A673 (cell line): ENCODE measurements at regions not wholly inside any gene's neighbourhood (a gene's known extent, or its start where the extent isn't known, plus 50 kb on each side); places are given as distances from the start of the nearest gene placed in this dataset.

ENCODE experiments used
- BruUV-seq: library from RNA; stranded (reverse); fragments of 400-500 nt; replicated peaks from 2 replicates; lab custom pipeline; 2021; lab: Mats Ljungman, UMichigan
- CTCF ChIA-PET: fragments of 300-600 bp; sonication (Branson Sonifier 250); formaldehyde crosslinking; loops from one replicate; lab custom pipeline; 2022; ENCODE audit warnings: antibody characterized with exemption; lab: Charles Lee
- POLR2A ChIA-PET: fragments of 300-600 bp; sonication (Branson Sonifier 250); formaldehyde crosslinking; loops from one replicate; lab custom pipeline; 2022; ENCODE audit warnings: antibody characterized with exemption; ENCODE audit not compliant: low non-redundant PET; lab: Charles Lee
- DNase-seq: peaks from one replicate; pipeline ENCODE4 v3.0.0-alpha.2; 2015; ENCODE audit warnings: low spot score
- H3K27ac ChIP-seq: fragments of 200-600 bp; sonication (generic); 2 replicates; pipeline ENCODE4 v1.5.1; 2016; ENCODE audit warnings: mixed run types, low read depth, mild to moderate bottlenecking, mixed read lengths, antibody characterized with exemption, low read length; ENCODE audit not compliant: poor library complexity, severe bottlenecking
- H3K27me3 ChIP-seq: fragments of 200-600 bp; sonication (generic); replicated peaks from 2 replicates; pipeline ENCODE4 v1.6.1; 2017; ENCODE audit warnings: mixed run types, low read depth, mild to moderate bottlenecking, mixed read lengths, antibody characterized with exemption, low read length; ENCODE audit not compliant: insufficient read depth, poor library complexity
- H3K36me3 ChIP-seq: fragments of 200-600 bp; sonication (generic); 2 replicates; pipeline ENCODE4 v1.6.1; 2016; ENCODE audit warnings: mixed run types, mild to moderate bottlenecking, mixed read lengths, antibody characterized with exemption, low read length; ENCODE audit not compliant: insufficient read depth, poor library complexity, severe bottlenecking
- H3K4me1 ChIP-seq: fragments of 200-600 bp; sonication (generic); 2 replicates; pipeline ENCODE4 v1.6.1; 2017; ENCODE audit warnings: mixed run types, mild to moderate bottlenecking, mixed read lengths, antibody characterized with exemption, low read length; ENCODE audit not compliant: insufficient read depth, poor library complexity, severe bottlenecking
- H3K4me3 ChIP-seq: fragments of 200-600 bp; sonication (generic); 2 replicates; pipeline ENCODE4 v1.5.1; 2016; ENCODE audit warnings: low read depth, mixed run types, mild to moderate bottlenecking, mixed read lengths, low read length; ENCODE audit not compliant: poor library complexity, severe bottlenecking
- H3K9me3 ChIP-seq: fragments of 200-600 bp; sonication (generic); 2 replicates; pipeline ENCODE4 v1.6.1; 2016; ENCODE audit warnings: mixed run types, low read depth, mild to moderate bottlenecking, mixed read lengths, antibody characterized with exemption, low read length; ENCODE audit not compliant: poor library complexity, severe bottlenecking
- EZH2 ChIP-seq: fragments of 200-600 bp; sonication (generic); IDR thresholded peaks from 2 replicates; pipeline ENCODE4 v1.6.1; 2017; ENCODE audit warnings: borderline replicate concordance, low read depth, mild to moderate bottlenecking, mixed read lengths, antibody characterized with exemption, low read length; ENCODE audit not compliant: poor library complexity, severe bottlenecking
- intact Hi-C: fragments of 100-400 bp; cut with micrococcal nuclease; formaldehyde crosslinking; loops from one replicate; pipeline ENCODE4 v1.10.0; 2022; ENCODE audit not compliant: unreplicated experiment
- TF ChIP-seq, protein P1 (sequence below): fragments of 300-800, 200-600 bp; sonication (generic); conservative IDR thresholded peaks from 2 replicates; pipeline ENCODE4 v1.5.1; 2017; ENCODE audit warnings: low read depth, mild to moderate bottlenecking, antibody characterized with exemption, low read length, moderate library complexity, mixed read lengths

DNA sequence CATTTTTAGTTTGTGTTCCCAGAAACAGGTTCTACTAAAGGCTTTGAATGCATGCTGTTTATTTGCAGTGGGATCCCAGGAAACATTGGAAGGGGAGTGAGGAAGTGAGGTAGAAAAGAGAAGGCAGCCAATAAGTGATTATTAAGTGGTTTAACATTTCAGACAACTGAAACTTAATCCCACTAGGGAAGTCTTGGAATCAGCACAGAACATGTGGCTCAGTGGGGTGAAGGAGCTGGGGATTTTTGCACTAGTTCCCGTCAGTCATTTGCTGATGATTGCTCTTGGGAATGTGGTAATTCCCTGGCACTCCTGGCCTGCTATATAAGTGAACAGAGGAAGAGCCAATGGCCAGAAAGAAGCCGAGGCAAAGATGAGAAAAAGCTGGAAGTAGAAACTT is 1053.0 kb upstream of the IGFBP7 start:
- Histone ChIP-seq H3K27ac (no peak overlapping the region), H3K4me1 (no peaks in the 10 kb centered on the region), H3K36me3 (no peaks in the 10 kb centered on the region), H3K27me3 (no peaks in the 10 kb centered on the region), H3K4me3 (no peak overlapping the region), H3K9me3 (no peaks in the 10 kb centered on the region)
- DNase-seq = no peak
- TF ChIP-seq, protein P1, sequence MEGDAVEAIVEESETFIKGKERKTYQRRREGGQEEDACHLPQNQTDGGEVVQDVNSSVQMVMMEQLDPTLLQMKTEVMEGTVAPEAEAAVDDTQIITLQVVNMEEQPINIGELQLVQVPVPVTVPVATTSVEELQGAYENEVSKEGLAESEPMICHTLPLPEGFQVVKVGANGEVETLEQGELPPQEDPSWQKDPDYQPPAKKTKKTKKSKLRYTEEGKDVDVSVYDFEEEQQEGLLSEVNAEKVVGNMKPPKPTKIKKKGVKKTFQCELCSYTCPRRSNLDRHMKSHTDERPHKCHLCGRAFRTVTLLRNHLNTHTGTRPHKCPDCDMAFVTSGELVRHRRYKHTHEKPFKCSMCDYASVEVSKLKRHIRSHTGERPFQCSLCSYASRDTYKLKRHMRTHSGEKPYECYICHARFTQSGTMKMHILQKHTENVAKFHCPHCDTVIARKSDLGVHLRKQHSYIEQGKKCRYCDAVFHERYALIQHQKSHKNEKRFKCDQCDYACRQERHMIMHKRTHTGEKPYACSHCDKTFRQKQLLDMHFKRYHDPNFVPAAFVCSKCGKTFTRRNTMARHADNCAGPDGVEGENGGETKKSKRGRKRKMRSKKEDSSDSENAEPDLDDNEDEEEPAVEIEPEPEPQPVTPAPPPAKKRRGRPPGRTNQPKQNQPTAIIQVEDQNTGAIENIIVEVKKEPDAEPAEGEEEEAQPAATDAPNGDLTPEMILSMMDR = no peak
- TF ChIP-seq EZH2 = no peak
- no TSS peak for BruUV-seq
- intact Hi-C loops = no loop called here
- ChIA-PET CTCF (no interaction called here), POLR2A (no interaction called here)

DNA sequence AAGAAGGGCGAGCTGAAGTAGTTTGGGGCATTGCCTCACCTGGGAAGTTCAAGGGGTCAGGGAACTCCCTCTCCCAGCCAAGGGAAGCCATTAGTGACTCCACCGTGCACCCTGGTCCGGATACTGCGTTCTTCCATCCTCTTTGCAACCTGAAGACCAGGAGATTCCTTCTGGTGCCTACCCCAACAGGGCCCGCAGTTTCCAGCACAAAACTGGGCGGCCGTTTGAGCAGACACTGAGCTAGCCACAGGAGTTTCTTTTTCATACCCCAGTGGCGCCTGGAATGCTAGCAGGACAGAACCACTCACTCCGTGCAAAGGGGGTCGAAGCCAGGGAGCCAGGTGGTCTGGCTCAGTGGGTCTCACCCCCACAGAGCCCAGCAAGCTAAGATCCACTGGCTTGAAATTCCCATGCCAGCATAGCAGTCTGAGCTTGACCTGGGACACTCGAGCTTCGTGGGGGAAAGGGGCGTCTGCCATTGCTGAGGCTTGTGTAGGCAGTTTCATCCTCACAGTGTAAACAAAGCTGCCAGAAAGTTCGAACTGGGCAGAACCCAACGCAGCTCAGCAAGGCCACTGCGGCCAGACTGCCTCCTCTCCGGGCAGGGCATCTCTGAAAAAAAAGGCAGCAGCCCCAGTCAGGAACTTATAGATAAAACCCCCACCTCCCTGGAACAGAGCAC is 1039.4 kb upstream of the IGFBP7 start:
- TF ChIP-seq, protein P1 = no peak
- TF ChIP-seq EZH2 = no peak
- H3K36me3 ChIP-seq = no peaks in the 10 kb centered on the region
- H3K4me1 ChIP-seq = no peaks in the 10 kb centered on the region
- no TSS peak for BruUV-seq
- ChIA-PET POLR2A (no interaction called here), CTCF (no interaction called here)
- DNase-seq = no peak
- intact Hi-C loops = no loop called here
- no peaks in the 10 kb centered on the region for H3K27me3 ChIP-seq
- H3K9me3 ChIP-seq = peaks cover 4% of the 10 kb centered on the region
- H3K27ac ChIP-seq = no peak overlapping the region
- H3K4me3 ChIP-seq = no peak overlapping the region

DNA sequence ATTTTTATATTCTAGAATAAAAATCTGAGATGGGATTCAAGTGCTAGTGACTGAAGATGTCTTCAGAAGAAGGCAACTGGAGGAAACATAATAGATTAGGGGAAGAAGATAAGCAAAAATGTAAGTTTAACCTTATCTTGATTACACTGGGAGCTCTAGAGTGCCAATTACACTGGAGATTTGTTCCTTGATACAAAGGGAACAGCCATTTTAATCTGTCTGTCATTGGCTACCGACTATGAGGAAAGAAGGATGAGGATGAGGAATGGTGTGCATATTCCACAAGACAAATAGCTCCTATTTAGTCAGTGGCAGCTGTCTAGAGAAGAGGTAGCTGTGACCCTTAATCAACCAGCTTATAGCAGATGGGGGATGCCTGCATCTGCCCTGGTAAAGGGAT is 1034.5 kb upstream of the IGFBP7 start:
- Histone ChIP-seq H3K36me3 (no peaks in the 10 kb centered on the region), H3K27ac (no peak overlapping the region), H3K4me3 (no peak overlapping the region), H3K4me1 (no peaks in the 10 kb centered on the region), H3K9me3 (peaks cover 4% of the 10 kb centered on the region), H3K27me3 (no peaks in the 10 kb centered on the region)
- no peak for DNase-seq
- TF ChIP-seq, protein P1 = no peak
- no peak for TF ChIP-seq EZH2
- intact Hi-C loops = no loop called here
- BruUV-seq = no TSS peak
- CTCF ChIA-PET = no interaction called here
- POLR2A ChIA-PET = no interaction called here
